GM12878 (cell line): ENCODE measurements at regions not wholly inside any gene's neighbourhood (a gene's known extent, or its start where the extent isn't known, plus 50 kb on each side); places are given as distances from the start of the nearest gene placed in this dataset.

Experiments
- ATAC-seq: fragments of 200-7000 bp; cut with Tn5 transposase; 3 replicates; pipeline ENCODE4 v1.9.1; 2020; ENCODE audit warnings: mild to moderate bottlenecking, moderate library complexity
- BruUV-seq: library from RNA; stranded (reverse); fragments of 400-500 nt; replicated peaks from 2 replicates; lab custom pipeline; 2021; lab: Mats Ljungman, UMichigan
- CTCF ChIA-PET: fragments of 300-600 bp; sonication (Branson Sonifier 250); formaldehyde crosslinking; extraction: SDS; loops from one replicate; lab custom pipeline; 2021; ENCODE audit warnings: inconsistent platforms; lab: Yijun Ruan, JAX
- POLR2A ChIA-PET: fragments of 350-600 bp; formaldehyde crosslinking; extraction: SDS; loops from one replicate; lab custom pipeline; 2021; ENCODE audit warnings: inconsistent platforms; lab: Charles Lee
- RAD21 ChIA-PET: fragments of 300-600 bp; sonication (Branson Sonifier 250); formaldehyde crosslinking; loops from one replicate; lab custom pipeline; 2023; ENCODE audit warnings: antibody characterized with exemption; ENCODE audit not compliant: unreplicated experiment; lab: Charles Lee
- SMC1A ChIA-PET: fragments of 300-600 bp; sonication (Branson Sonifier 250); formaldehyde crosslinking; loops from one replicate; lab custom pipeline; 2023; ENCODE audit not compliant: unreplicated experiment, uncharacterized antibody; lab: Charles Lee
- DNase-seq: peaks from one replicate; pipeline ENCODE4 v3.0.0-alpha.2; 2011; ENCODE audit warnings: low read depth, low spot score
- FAIRE-seq: peaks from 3 replicates; lab custom pipeline; 2011; peaks lifted over from hg19 to GRCh38; lab: Jason Lieb, UNC
- H2AFZ ChIP-seq: 2 replicates; pipeline ENCODE4 v1.6.0; 2011; ENCODE audit warnings: low read depth, low read length, control low read depth; ENCODE audit not compliant: control insufficient read depth
- H3K27ac ChIP-seq: 2 replicates; pipeline ENCODE4 v1.5.1; 2011; ENCODE audit warnings: control low read depth; ENCODE audit not compliant: control insufficient read depth, insufficient read depth
- H3K27me3 ChIP-seq, 2 experiments: replicated peaks in 1 of 2; 2 replicates each; pipeline versions ENCODE4 v1.6.0 to v1.6.1; 2011; ENCODE audit warnings: low read length in 1 of 2; ENCODE audit not compliant: control insufficient read depth in 2 of 2, insufficient read depth in 2 of 2
- H3K36me3 ChIP-seq, 2 experiments: 2 replicates each; pipeline ENCODE4 v1.5.1; 2011; ENCODE audit warnings: low read length in 1 of 2; ENCODE audit not compliant: control insufficient read depth in 2 of 2, insufficient read depth in 2 of 2
- H3K4me1 ChIP-seq: 2 replicates; pipeline ENCODE4 v1.6.1; 2011; ENCODE audit warnings: mild to moderate bottlenecking, low read length, moderate library complexity, mixed read lengths; ENCODE audit not compliant: control insufficient read depth, insufficient read depth
- H3K4me2 ChIP-seq: 2 replicates; pipeline ENCODE4 v1.6.0; 2011; ENCODE audit warnings: control low read depth; ENCODE audit not compliant: control insufficient read depth, insufficient read depth
- H3K4me3 ChIP-seq: fragments of 200-600 bp; sonication (generic); 2 replicates; pipeline ENCODE4 v1.5.1; 2016
- H3K79me2 ChIP-seq: 2 replicates; pipeline ENCODE4 v1.6.0; 2011; ENCODE audit warnings: low read length; ENCODE audit not compliant: control insufficient read depth, insufficient read depth
- H3K9ac ChIP-seq: 2 replicates; pipeline ENCODE4 v1.8.0; 2011; ENCODE audit warnings: low read length, control low read depth, mixed read lengths; ENCODE audit not compliant: control insufficient read depth, insufficient read depth
- H3K9me3 ChIP-seq: replicated peaks from 3 replicates; pipeline ENCODE4 v1.5.1; 2011; ENCODE audit warnings: mild to moderate bottlenecking, low read length; ENCODE audit not compliant: control insufficient read depth, insufficient read depth
- H4K20me1 ChIP-seq: 2 replicates; pipeline ENCODE4 v1.6.0; 2011; ENCODE audit not compliant: control insufficient read depth, insufficient read depth
- CBFB ChIP-seq: IDR thresholded peaks from 2 replicates; pipeline ENCODE4 v1.6.1; 2016; ENCODE audit warnings: antibody characterized with exemption, low read depth
- CBX5 ChIP-seq: sonication (generic); IDR thresholded peaks from 2 replicates; pipeline ENCODE4 v1.6.1; 2016; ENCODE audit warnings: low read depth, moderate library complexity, mild to moderate bottlenecking, inconsistent platforms
- CHD1 ChIP-seq: IDR thresholded peaks from 2 replicates; pipeline ENCODE4 v1.6.1; 2012; ENCODE audit warnings: low read depth, low read length, improper control_type of control experiment
- DPF2 ChIP-seq: fragments of 450-650 bp; IDR thresholded peaks from 2 replicates; pipeline ENCODE4 v1.6.1; 2017; ENCODE audit warnings: mild to moderate bottlenecking
- ESRRA ChIP-seq: IDR thresholded peaks from 2 replicates; pipeline ENCODE4 v1.6.1; 2012; ENCODE audit warnings: mild to moderate bottlenecking, low read length, improper control_type of control experiment
- GATAD2B ChIP-seq: fragments of 450-650 bp; conservative IDR thresholded peaks from 2 replicates; pipeline ENCODE4 v1.6.1; 2017; ENCODE audit warnings: low read depth, mild to moderate bottlenecking, moderate library complexity
- IKZF1 ChIP-seq: fragments of 450-650 bp; conservative IDR thresholded peaks from 2 replicates; pipeline ENCODE4 v1.6.1; 2017; ENCODE audit warnings: antibody characterized with exemption, mild to moderate bottlenecking
- MEF2A ChIP-seq: IDR thresholded peaks from 2 replicates; pipeline ENCODE4 v1.6.1; 2011; ENCODE audit warnings: low read depth, mild to moderate bottlenecking, low read length, moderate library complexity; ENCODE audit not compliant: insufficient read depth
- MEF2B ChIP-seq: fragments of 450-650 bp; IDR thresholded peaks from 2 replicates; pipeline ENCODE4 v1.6.1; 2018; ENCODE audit warnings: mild to moderate bottlenecking, moderate library complexity; ENCODE audit not compliant: partially characterized antibody, poor library complexity, severe bottlenecking
- MLLT1 ChIP-seq: fragments of 450-650 bp; IDR thresholded peaks from 2 replicates; pipeline ENCODE4 v1.6.1; 2016; ENCODE audit warnings: mild to moderate bottlenecking
- NR2F1 ChIP-seq: fragments of 450-650 bp; conservative IDR thresholded peaks from 2 replicates; pipeline ENCODE4 v1.6.1; 2017; ENCODE audit warnings: mild to moderate bottlenecking
- RUNX3 ChIP-seq: IDR thresholded peaks from 2 replicates; pipeline ENCODE4 v1.6.1; 2012; ENCODE audit warnings: low read length, inconsistent platforms
- SMARCA5 ChIP-seq: fragments of 450-650 bp; IDR thresholded peaks from 2 replicates; pipeline ENCODE4 v1.6.1; 2017; ENCODE audit warnings: mild to moderate bottlenecking
- SUZ12 ChIP-seq: fragments of 200-600 bp; sonication (generic); IDR thresholded peaks from one replicate; pipeline ENCODE4 v1.6.1; 2018; ENCODE audit warnings: antibody characterized with exemption, mild to moderate bottlenecking; ENCODE audit not compliant: unreplicated experiment
- YY1 ChIP-seq: IDR thresholded peaks from 2 replicates; pipeline ENCODE4 v1.6.1; 2011; ENCODE audit warnings: low read depth, mild to moderate bottlenecking, low read length
- ZNF217 ChIP-seq: fragments of 450-650 bp; IDR thresholded peaks from 2 replicates; pipeline ENCODE4 v1.6.1; 2017; ENCODE audit warnings: antibody characterized with exemption, mild to moderate bottlenecking
- ZNF622 ChIP-seq: fragments of 450-650 bp; IDR thresholded peaks from 2 replicates; pipeline ENCODE4 v1.6.1; 2017; ENCODE audit warnings: mild to moderate bottlenecking, inconsistent platforms
- ZZZ3 ChIP-seq: IDR thresholded peaks from 2 replicates; pipeline ENCODE4 v1.6.1; 2011; ENCODE audit warnings: low read depth; ENCODE audit not compliant: control insufficient read depth, insufficient read length
- WGBS: methylation state at CpG from one replicate; pipeline ENCODE4 v1.1.6; 2016; ENCODE audit warnings: low lambda C conversion rate; ENCODE audit not compliant: insufficient replicate concordance, insufficient coverage; ENCODE audit errors: missing lambda C conversion rate; 5-methylcytosine and 5-hydroxymethylcytosine counted together
- in situ Hi-C: fragments of 300-500 bp; cut with MboI; formaldehyde crosslinking; loops from 9 replicates; pipeline ENCODE4 v1.14.3; 2018; ENCODE audit warnings: mixed read lengths
- intact Hi-C: fragments of 100-400 bp; cut with micrococcal nuclease; formaldehyde crosslinking; loops from one replicate; pipeline ENCODE4 v1.14.2; 2022; ENCODE audit not compliant: unreplicated experiment
- TF ChIP-seq, protein P1 (sequence below): IDR thresholded peaks from 2 replicates; pipeline ENCODE4 v1.6.1; 2011; ENCODE audit warnings: low read depth, mild to moderate bottlenecking, low read length, moderate library complexity, borderline replicate concordance; ENCODE audit errors: extremely low read depth

DNA sequence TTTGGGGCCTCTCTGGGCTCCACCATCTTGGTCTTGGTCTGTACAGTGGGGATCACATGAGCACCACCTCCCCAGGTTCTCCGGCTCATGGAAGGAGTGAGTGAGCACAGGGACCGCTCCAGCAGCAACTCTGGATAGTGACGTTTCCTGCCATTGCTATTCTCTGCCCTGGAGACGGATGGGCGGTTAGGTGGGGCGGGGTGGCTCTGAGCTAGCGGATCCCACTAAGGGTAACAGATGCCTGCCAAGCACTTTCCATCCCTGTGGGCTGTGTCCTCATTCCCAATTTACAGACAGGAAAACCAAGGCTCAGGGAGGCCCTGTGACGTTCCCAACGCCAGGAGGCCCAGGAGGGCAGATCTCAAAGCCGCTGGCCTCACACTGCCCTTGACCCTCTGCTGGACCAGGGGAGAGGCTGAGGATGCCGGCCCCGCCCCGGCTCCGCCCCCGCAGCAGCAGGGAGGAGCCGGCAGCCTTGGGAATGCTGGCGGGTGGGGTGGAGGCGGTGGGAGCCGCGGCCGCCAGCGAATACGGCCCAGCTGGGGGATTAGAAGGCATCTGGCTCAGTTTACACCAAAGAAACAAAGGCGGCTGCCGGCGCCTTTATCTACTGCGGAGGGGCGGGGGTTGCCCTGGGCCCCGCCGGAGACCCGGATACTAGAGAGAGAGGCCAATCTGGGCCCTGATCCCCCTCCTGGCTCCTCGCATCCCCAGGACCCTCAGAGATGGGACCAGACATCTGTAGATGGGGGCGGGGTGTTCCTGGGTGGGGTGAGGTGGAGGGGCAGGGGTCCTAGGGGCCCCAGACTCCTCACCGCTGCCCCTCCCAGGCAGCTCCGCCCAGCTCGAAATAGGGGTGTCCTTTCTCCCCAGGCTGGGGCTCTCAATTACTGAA is 122.3 kb upstream of the CIBAR2 start (continued):
- TF ChIP-seq ESRRA: no peak
- no peak for TF ChIP-seq GATAD2B
- TF ChIP-seq, protein P1, sequence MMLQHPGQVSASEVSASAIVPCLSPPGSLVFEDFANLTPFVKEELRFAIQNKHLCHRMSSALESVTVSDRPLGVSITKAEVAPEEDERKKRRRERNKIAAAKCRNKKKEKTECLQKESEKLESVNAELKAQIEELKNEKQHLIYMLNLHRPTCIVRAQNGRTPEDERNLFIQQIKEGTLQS: no peak
- no peak for TF ChIP-seq MEF2B
- no peak for TF ChIP-seq ZNF622

- no peaks in the 10 kb centered on the region for H4K20me1 ChIP-seq
- H3K4me2 ChIP-seq: peak overlapping the region; percentile 74
- H3K36me3 ChIP-seq: no peaks in the 10 kb centered on the region
- H3K4me3 ChIP-seq: peak overlapping the region; percentile 64
- FAIRE-seq (peak; percentile 31), ATAC-seq (peak; percentile 84), DNase-seq (no peak)
- H3K27me3 ChIP-seq: no peaks in the 10 kb centered on the region
- H3K79me2 ChIP-seq: no peaks in the 10 kb centered on the region
- H2AFZ ChIP-seq: peak overlapping the region; percentile 54
- in situ Hi-C loops (no loop called here), intact Hi-C loops (no loop called here)
- H3K9me3 ChIP-seq: no peaks in the 10 kb centered on the region
- ChIA-PET CTCF (interaction anchor here (0.5 to 2.7 kb wide), 6 partner anchors 9 to 381 kb away, joined by 3 to 17 read pairs (median 6); no protein-coding TSS in a partner anchor), POLR2A (interaction anchor here (1.3 to 2.1 kb wide), 2 partner anchors 10 to 11 kb away, joined by 4 to 14 read pairs; no protein-coding TSS in a partner anchor), SMC1A (interaction anchor here (1.5 to 2.1 kb wide), 3 partner anchors 10 to 121 kb away, joined by 3 to 11 read pairs (median 4); no protein-coding TSS in a partner anchor), RAD21 (interaction anchor here (0.6 to 2.3 kb wide), 5 partner anchors 9 to 121 kb away, joined by 4 to 15 read pairs (median 7); no protein-coding TSS in a partner anchor)
- WGBS: 12% methylated on average over 20 of the region's 20 CpGs
- no TSS peak for BruUV-seq
- H3K4me1 ChIP-seq: peaks cover 11% of the 10 kb centered on the region
- H3K27ac ChIP-seq: peak overlapping the region; percentile 52
- peak overlapping the region; percentile 53 for H3K9ac ChIP-seq
- TF ChIP-seq SUZ12: no peak
- TF ChIP-seq NR2F1: no peak
- TF ChIP-seq MEF2A: no peak
- no peak for TF ChIP-seq CBX5
- 0 out of 2 replicates have a peak, but pooled peaks have one; percentile 66 for TF ChIP-seq CHD1
- peak; percentile 46; the same call in 1 of the 2 replicates for TF ChIP-seq SMARCA5
- TF ChIP-seq CBFB: no peak
- 0 out of 2 replicates have a peak, but pooled peaks have one; percentile 15 for TF ChIP-seq MLLT1
- TF ChIP-seq RUNX3: peak; percentile 54
- TF ChIP-seq ZNF217: peak; percentile 69; the same call in 1 of the 2 replicates
- no peak for TF ChIP-seq ZZZ3
- TF ChIP-seq GATAD2B: 0 out of 2 replicates have a peak, but pooled peaks have one; percentile 7
- 0 out of 2 replicates have a peak, but pooled peaks have one; percentile 20 for TF ChIP-seq DPF2
- TF ChIP-seq YY1: 0 out of 2 replicates have a peak, but pooled peaks have one; percentile 35
- TF ChIP-seq IKZF1: 0 out of 2 replicates have a peak, but pooled peaks have one; percentile 22
Observed at GRCh38 chr16:85235991-85236817, 123.9 kb upstream of the CIBAR2 start.
